ENCODE measurements at regions not wholly inside any gene's neighbourhood (a gene's known extent, or its start where the extent isn't known, plus 50 kb on each side); places are given as distances from the start of the nearest gene placed in this dataset.

- no peaks in the 10 kb centered on the region for H3K4me1 Mint-ChIP-seq (ENCODE audit: low read depth)
- no peak for DNase-seq
- intact Hi-C loops (cut with micrococcal nuclease) = no loop called here
- ChIA-PET POLR2A (no interaction called here), CTCF (no interaction called here)
- no peak overlapping the region for H3K4me3 Mint-ChIP-seq
- no peaks in the 10 kb centered on the region for H3K36me3 Mint-ChIP-seq (ENCODE audit: low read depth)
- no peaks in the 10 kb centered on the region for H3K9me3 Mint-ChIP-seq
- no peak for ATAC-seq
- TF ChIP-seq CTCF (IDR thresholded peaks at IDR 0.05) = no peak
- H3K27me3 Mint-ChIP-seq = no peaks in the 10 kb centered on the region
- no peak overlapping the region for H3K27ac Mint-ChIP-seq
Observed at GRCh38 chr9:29796291-29796952, 2223.1 kb upstream of the C9orf72 start.

DNA sequence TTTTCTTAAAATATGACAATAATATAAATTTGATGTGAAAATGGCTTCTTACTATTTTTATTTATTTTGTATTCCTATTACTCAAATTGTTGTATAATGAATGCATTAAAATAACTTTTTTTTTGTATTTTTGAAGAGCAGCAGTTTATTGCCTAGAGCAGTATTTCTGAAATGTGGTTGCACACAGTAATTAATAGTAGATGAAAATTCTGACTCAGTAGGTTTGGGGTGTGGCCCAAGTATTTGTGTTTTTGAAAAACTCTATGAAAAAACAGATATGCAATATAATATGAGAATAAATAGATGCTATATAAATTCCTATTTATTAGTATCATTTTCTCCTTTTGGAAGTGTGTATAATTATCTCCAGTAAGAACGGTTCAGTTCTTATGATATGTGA, 2225.3 kb upstream of the C9orf72 start:
- Mint-ChIP-seq H3K27me3 (no peaks in the 10 kb centered on the region), H3K27ac (no peak overlapping the region), H3K36me3 (ENCODE audit: low read depth) (no peaks in the 10 kb centered on the region), H3K4me3 (no peak overlapping the region), H3K4me1 (ENCODE audit: low read depth) (no peaks in the 10 kb centered on the region), H3K9me3 (no peaks in the 10 kb centered on the region)
- intact Hi-C loops (cut with micrococcal nuclease) = no loop called here
- CTCF ChIA-PET = no interaction called here
- ATAC-seq (no peak), DNase-seq (no peak)
- TF ChIP-seq CTCF (IDR thresholded peaks at IDR 0.05) = no peak
- POLR2A ChIA-PET = no interaction called here

GRCh38 chr9:29799227-29799626, 2225.9 kb upstream of the C9orf72 start:
- no peak overlapping the region for H3K27ac Mint-ChIP-seq
- H3K4me1 Mint-ChIP-seq (ENCODE audit: low read depth) = no peaks in the 10 kb centered on the region
- H3K27me3 Mint-ChIP-seq = no peaks in the 10 kb centered on the region
- ChIA-PET POLR2A (no interaction called here), CTCF (no interaction called here)
- ATAC-seq (no peak), DNase-seq (no peak)
- H3K4me3 Mint-ChIP-seq = no peak overlapping the region
- TF ChIP-seq CTCF (IDR thresholded peaks at IDR 0.05) = no peak
- H3K9me3 Mint-ChIP-seq = no peaks in the 10 kb centered on the region
- no peaks in the 10 kb centered on the region for H3K36me3 Mint-ChIP-seq (ENCODE audit: low read depth)
- intact Hi-C loops (cut with micrococcal nuclease) = no loop called here

GRCh38 chr9:29800821-29801220, 2227.5 kb upstream of the C9orf72 start:
- ATAC-seq (no peak), DNase-seq (no peak)
- Mint-ChIP-seq H3K4me3 (no peak overlapping the region), H3K4me1 (ENCODE audit: low read depth) (no peaks in the 10 kb centered on the region), H3K27me3 (no peaks in the 10 kb centered on the region), H3K9me3 (no peaks in the 10 kb centered on the region), H3K36me3 (ENCODE audit: low read depth) (no peaks in the 10 kb centered on the region), H3K27ac (no peak overlapping the region)
- ChIA-PET CTCF (no interaction called here), POLR2A (no interaction called here)
- intact Hi-C loops (cut with micrococcal nuclease) = no loop called here
- no peak for TF ChIP-seq CTCF (IDR thresholded peaks at IDR 0.05)

- CTCF ChIA-PET = no interaction called here
- DNase-seq (no peak), ATAC-seq (no peak)
- Mint-ChIP-seq H3K4me1 (ENCODE audit: low read depth) (no peaks in the 10 kb centered on the region), H3K4me3 (no peak overlapping the region), H3K9me3 (no peaks in the 10 kb centered on the region), H3K27ac (no peak overlapping the region), H3K27me3 (no peaks in the 10 kb centered on the region), H3K36me3 (ENCODE audit: low read depth) (no peaks in the 10 kb centered on the region)
- POLR2A ChIA-PET = no interaction called here
- intact Hi-C loops (cut with micrococcal nuclease) = no loop called here
- no peak for TF ChIP-seq CTCF (IDR thresholded peaks at IDR 0.05)
Observed at GRCh38 chr9:29802454-29802853, 2229.2 kb upstream of the C9orf72 start.
